OCI-LY7 (cell line): ENCODE measurements at regions not wholly inside any gene's neighbourhood (a gene's known extent, or its start where the extent isn't known, plus 50 kb on each side); places are given as distances from the start of the nearest gene placed in this dataset.

ENCODE experiments used
- CTCF ChIP-seq: fragments of 200-600 bp; sonication (generic); conservative IDR thresholded peaks from 2 replicates; pipeline ENCODE4 v1.5.1; 2014; ENCODE audit warnings: mild to moderate bottlenecking, antibody characterized with exemption, low read length, moderate library complexity, mixed read lengths
- EZH2phosphoT487 ChIP-seq: fragments of 200-600 bp; sonication (generic); IDR thresholded peaks from 2 replicates; pipeline ENCODE4 v1.6.1; 2018; ENCODE audit warnings: low read depth, borderline replicate concordance, mild to moderate bottlenecking, mixed run types, antibody characterized with exemption, low read length, moderate library complexity, mixed read lengths

GRCh38 chr1:29452463-29453230 is 216.3 kb downstream of the PTPRU start:
- TF ChIP-seq CTCF (no peak), EZH2phosphoT487 (no peak)
